ENCODE measurements at regions not wholly inside any gene's neighbourhood (a gene's known extent, or its start where the extent isn't known, plus 50 kb on each side); places are given as distances from the start of the nearest gene placed in this dataset.

DNA sequence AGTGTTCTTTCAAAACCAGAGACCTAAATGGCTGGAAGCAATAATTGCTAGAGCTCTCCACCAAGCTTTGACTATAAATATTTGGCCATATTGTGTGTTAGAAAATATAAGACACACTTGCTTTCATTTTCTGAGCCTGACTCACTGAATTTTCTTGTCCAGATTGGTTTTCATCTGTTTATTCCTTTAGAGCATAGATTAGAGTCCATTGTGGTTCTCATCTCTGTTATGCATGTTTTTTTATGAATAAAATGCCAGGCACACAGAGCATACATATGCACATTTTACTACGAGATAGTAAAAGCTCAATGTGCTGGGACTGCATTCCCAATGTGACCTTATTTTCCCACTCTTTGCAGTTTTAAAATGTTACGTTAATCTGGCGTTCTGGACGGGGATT, 115.3 kb upstream of the MLIP start:
- H3K9me3 Mint-ChIP-seq, result no peaks in the 10 kb centered on the region
- no peak overlapping the region for H3K4me3 Mint-ChIP-seq
- DNase-seq (no peak), ATAC-seq (no peak)
- no peak overlapping the region for H3K27ac Mint-ChIP-seq
- no peaks in the 10 kb centered on the region for H3K36me3 Mint-ChIP-seq (ENCODE audit: low read depth)
- intact Hi-C loops (cut with micrococcal nuclease), result no loop called here
- H3K4me1 Mint-ChIP-seq (ENCODE audit: low read depth), result no peaks in the 10 kb centered on the region
- TF ChIP-seq, protein P1, sequence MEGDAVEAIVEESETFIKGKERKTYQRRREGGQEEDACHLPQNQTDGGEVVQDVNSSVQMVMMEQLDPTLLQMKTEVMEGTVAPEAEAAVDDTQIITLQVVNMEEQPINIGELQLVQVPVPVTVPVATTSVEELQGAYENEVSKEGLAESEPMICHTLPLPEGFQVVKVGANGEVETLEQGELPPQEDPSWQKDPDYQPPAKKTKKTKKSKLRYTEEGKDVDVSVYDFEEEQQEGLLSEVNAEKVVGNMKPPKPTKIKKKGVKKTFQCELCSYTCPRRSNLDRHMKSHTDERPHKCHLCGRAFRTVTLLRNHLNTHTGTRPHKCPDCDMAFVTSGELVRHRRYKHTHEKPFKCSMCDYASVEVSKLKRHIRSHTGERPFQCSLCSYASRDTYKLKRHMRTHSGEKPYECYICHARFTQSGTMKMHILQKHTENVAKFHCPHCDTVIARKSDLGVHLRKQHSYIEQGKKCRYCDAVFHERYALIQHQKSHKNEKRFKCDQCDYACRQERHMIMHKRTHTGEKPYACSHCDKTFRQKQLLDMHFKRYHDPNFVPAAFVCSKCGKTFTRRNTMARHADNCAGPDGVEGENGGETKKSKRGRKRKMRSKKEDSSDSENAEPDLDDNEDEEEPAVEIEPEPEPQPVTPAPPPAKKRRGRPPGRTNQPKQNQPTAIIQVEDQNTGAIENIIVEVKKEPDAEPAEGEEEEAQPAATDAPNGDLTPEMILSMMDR (IDR thresholded peaks at IDR 0.05), result no peak
- H3K27me3 Mint-ChIP-seq, result peaks cover 2% of the 10 kb centered on the region
- ChIA-PET POLR2A (no interaction called here), CTCF (no interaction called here)

DNA sequence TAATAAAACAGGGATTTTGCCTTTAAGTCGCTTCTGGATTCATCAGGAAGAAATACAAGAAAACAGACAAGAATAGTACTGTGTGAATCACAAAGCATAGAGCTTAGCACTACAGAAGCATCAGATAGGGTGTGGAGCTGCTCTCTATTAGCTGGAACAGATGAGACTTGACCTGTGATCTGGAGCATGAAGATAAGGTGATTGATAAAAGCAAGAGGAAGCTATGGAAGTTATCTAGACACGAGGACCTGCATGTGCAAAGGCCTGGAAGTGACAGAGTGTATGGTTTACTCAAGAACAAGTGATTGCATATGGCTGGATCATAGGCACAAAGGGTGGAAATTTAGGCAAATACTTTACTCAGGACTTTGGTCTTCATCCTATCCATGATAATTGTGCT, 112.9 kb upstream of the MLIP start:
- H3K9me3 Mint-ChIP-seq, result no peaks in the 10 kb centered on the region
- H3K36me3 Mint-ChIP-seq (ENCODE audit: low read depth), result no peaks in the 10 kb centered on the region
- no peak overlapping the region for H3K27ac Mint-ChIP-seq
- no peaks in the 10 kb centered on the region for H3K4me1 Mint-ChIP-seq (ENCODE audit: low read depth)
- ATAC-seq (no peak), DNase-seq (no peak)
- no peak overlapping the region for H3K4me3 Mint-ChIP-seq
- ChIA-PET POLR2A (no interaction called here), CTCF (no interaction called here)
- peaks cover 2% of the 10 kb centered on the region for H3K27me3 Mint-ChIP-seq
- intact Hi-C loops (cut with micrococcal nuclease), result no loop called here
- TF ChIP-seq, protein P1 (IDR thresholded peaks at IDR 0.05), result no peak

DNA sequence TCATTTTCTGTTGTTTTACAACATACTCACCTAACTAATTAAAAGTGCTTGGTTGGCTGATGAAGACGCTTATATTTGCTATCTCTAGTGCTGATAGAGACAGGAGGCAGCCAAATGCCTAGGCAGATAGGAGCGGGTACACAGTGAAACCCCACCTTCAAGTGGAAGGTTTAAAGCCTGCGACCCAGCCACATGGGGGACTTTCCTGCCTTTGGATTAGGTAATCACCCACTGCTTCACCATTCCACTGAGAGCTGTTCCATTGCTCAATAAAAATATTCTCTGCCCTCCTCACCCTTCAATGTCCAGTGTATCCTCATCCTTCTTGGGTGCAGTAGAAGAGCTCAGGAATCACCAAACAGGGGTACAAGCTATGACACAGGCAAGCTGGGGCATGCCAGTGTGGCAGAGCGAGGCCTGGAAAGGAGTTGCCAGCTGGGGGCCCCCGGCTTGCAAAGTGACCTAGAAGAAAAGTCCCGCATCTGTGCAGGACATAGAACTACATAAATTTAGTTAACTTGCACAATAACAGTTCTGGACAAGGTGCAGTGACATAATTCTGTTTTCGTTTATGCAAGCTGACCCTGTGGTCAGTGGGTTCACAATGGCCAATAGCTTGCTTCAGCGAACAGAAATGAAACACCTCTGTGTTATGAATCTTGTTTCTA, 112.0 kb upstream of the MLIP start:
- CTCF ChIA-PET, result no interaction called here
- Mint-ChIP-seq H3K4me1 (ENCODE audit: low read depth) (no peaks in the 10 kb centered on the region), H3K4me3 (no peak overlapping the region), H3K36me3 (ENCODE audit: low read depth) (no peaks in the 10 kb centered on the region), H3K27me3 (peaks cover 2% of the 10 kb centered on the region), H3K27ac (no peak overlapping the region), H3K9me3 (no peaks in the 10 kb centered on the region)
- TF ChIP-seq, protein P1 (IDR thresholded peaks at IDR 0.05), result no peak
- ATAC-seq (no peak), DNase-seq (no peak)
- intact Hi-C loops (cut with micrococcal nuclease), result no loop called here
- POLR2A ChIA-PET, result no interaction called here

DNA sequence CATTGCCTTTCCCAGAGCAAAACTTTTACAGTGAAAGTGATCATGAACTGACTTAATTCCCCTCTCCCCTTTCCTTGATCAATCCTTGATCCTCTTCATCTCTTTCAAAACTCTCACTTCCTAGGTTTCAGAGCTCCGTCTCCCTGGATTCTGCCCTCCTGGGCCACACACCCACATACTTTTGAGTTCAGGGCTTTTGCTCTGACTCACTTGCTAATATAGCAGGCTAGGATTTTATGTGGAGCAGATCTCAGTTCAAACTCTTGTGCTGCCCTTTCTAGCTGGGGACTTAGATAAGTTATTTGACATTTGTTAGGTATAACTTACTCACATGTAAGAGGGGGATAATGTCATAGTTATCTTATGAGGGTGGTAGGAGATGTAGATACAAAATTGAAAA, 109.1 kb upstream of the MLIP start:
- POLR2A ChIA-PET, result no interaction called here

DNA sequence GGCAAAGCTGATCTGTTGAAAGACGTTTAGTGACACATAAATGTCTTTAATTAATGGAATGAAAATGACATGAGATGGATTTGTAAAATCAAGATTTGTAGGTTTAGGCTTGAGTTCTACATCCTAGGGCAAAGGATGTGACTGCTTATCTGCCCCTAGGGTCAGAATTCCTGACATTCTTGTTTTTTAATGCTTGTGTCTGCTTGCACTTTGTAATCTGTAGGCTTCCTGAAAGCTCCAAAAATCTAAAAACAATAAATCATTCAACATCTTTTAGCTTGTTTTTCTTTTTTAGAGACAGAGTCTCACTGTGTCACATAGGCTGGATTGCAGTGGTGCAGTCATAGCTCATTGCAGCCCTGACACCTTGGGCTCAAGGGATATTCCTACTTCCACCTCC, 107.9 kb upstream of the MLIP start:
- intact Hi-C loops (cut with micrococcal nuclease), result no loop called here
- no peaks in the 10 kb centered on the region for H3K36me3 Mint-ChIP-seq (ENCODE audit: low read depth)
- no peaks in the 10 kb centered on the region for H3K9me3 Mint-ChIP-seq
- ATAC-seq, result no peak
- no peak for DNase-seq
- H3K27ac Mint-ChIP-seq, result no peak overlapping the region
- CTCF ChIA-PET, result no interaction called here
- POLR2A ChIA-PET, result no interaction called here
- TF ChIP-seq, protein P1 (IDR thresholded peaks at IDR 0.05), result no peak
- no peak overlapping the region for H3K4me3 Mint-ChIP-seq
- H3K4me1 Mint-ChIP-seq (ENCODE audit: low read depth), result no peaks in the 10 kb centered on the region
- H3K27me3 Mint-ChIP-seq, result peaks cover 2% of the 10 kb centered on the region

More for the DNA sequence above, 109.1 kb upstream of the MLIP start:
- Mint-ChIP-seq H3K9me3 (no peaks in the 10 kb centered on the region), H3K4me3 (no peak overlapping the region), H3K27me3 (peaks cover 2% of the 10 kb centered on the region), H3K27ac (no peak overlapping the region), H3K4me1 (ENCODE audit: low read depth) (no peaks in the 10 kb centered on the region), H3K36me3 (ENCODE audit: low read depth) (no peaks in the 10 kb centered on the region)
- intact Hi-C loops (cut with micrococcal nuclease), result no loop called here
- no peak for ATAC-seq
- TF ChIP-seq, protein P1 (IDR thresholded peaks at IDR 0.05), result no peak
- no peak for DNase-seq
- CTCF ChIA-PET, result no interaction called here

Data from activated CD8-positive, alpha-beta T cell treated with anti-CD3 and anti-CD28 coated beads for 36 hours (primary cell).